NCI-H1417 (cell line): ENCODE measurements at regions not wholly inside any gene's neighbourhood (a gene's known extent, or its start where the extent isn't known, plus 50 kb on each side); places are given as distances from the start of the nearest gene placed in this dataset.
A peak's percentile ranks its signal among the peaks of the same experiment; 100 is the strongest.
"Not testable (repeated sequence)": the region's sequence is repeated elsewhere in the genome, so short reads cannot be mapped to it uniquely, and the experiment has no call there.

Experiments used
- DNase-seq, 3 experiments: peaks; one replicate each; lab custom pipeline; 2025; lab: John Stamatoyannopoulos, UW

GRCh38 chr7:29703830-29704229 lies 102.5 kb upstream of the WIPF3 start:
- not testable (repeated sequence) for DNase-seq

GRCh38 chr7:29709002-29709401 lies 97.3 kb upstream of the WIPF3 start:
- DNase-seq: not testable (repeated sequence)

- DNase-seq: not testable (repeated sequence)
Measured at GRCh38 chr7:29723127-29723526, 83.2 kb upstream of the WIPF3 start.

- no peak for DNase-seq
Measured at GRCh38 chr7:29723599-29723998, 82.7 kb upstream of the WIPF3 start.

- DNase-seq: not testable (repeated sequence)
Measured at GRCh38 chr7:29729534-29730165, 76.7 kb upstream of the WIPF3 start.

GRCh38 chr7:29734246-29734731 lies 72.0 kb upstream of the WIPF3 start:
- DNase-seq: no peak

GRCh38 chr7:29747645-29748245 lies 58.6 kb upstream of the WIPF3 start:
- DNase-seq: peak in 1 of 3 experiments; percentile 48

- peak; percentile 19 to 78 (median 62) for DNase-seq
Measured at GRCh38 chr7:29748286-29749099, 57.8 kb upstream of the WIPF3 start.

GRCh38 chr7:29749701-29750321 lies 56.5 kb upstream of the WIPF3 start:
- DNase-seq: peak in 1 of 3 experiments; percentile 2

GRCh38 chr7:29750373-29750940 lies 55.9 kb upstream of the WIPF3 start:
- DNase-seq: not testable (repeated sequence)

GRCh38 chr7:29751012-29751411 lies 55.3 kb upstream of the WIPF3 start:
- not testable (repeated sequence) for DNase-seq

GRCh38 chr7:29754874-29755490 lies 51.3 kb upstream of the WIPF3 start:
- no peak for DNase-seq
